ENCODE measurements at regions not wholly inside any gene's neighbourhood (a gene's known extent, or its start where the extent isn't known, plus 50 kb on each side); places are given as distances from the start of the nearest gene placed in this dataset.

- TF ChIP-seq CTCF (IDR thresholded peaks at IDR 0.05) (no peak), GABPA (IDR thresholded peaks at IDR 0.05; ENCODE audit: low read depth) (no peak)
These were observed 522.0 kb upstream of the KLHL1 start for GRCh38 chr13:70630247-70630646.
